ENCODE measurements at regions not wholly inside any gene's neighbourhood (a gene's known extent, or its start where the extent isn't known, plus 50 kb on each side); places are given as distances from the start of the nearest gene placed in this dataset.

GRCh38 chr6:23952245-23952644, 173.8 kb upstream of the NRSN1 start:
- H3K4me2 ChIP-seq: no peak overlapping the region
- no peaks in the 10 kb centered on the region for H3K79me2 ChIP-seq (ENCODE audit: low read depth)
- no peaks in the 10 kb centered on the region for H3K4me1 ChIP-seq (replicated peaks; ENCODE audit: insufficient read depth)
- CTCF ChIA-PET: no interaction called here
- intact Hi-C loops (cut with micrococcal nuclease; ENCODE audit: unreplicated experiment): no loop called here
- no peak for DNase-seq
- H3K27ac ChIP-seq: no peak overlapping the region
- BruUV-seq (replicated peaks): no TSS peak
- no peaks in the 10 kb centered on the region for H3F3A ChIP-seq (ENCODE audit: insufficient read depth, low read depth)
- H3K9me2 ChIP-seq (ENCODE audit: insufficient read depth): no peaks in the 10 kb centered on the region
- no peak overlapping the region for H2AFZ ChIP-seq
- no peaks in the 10 kb centered on the region for H4K20me1 ChIP-seq (ENCODE audit: insufficient read depth)
- no peaks in the 10 kb centered on the region for H3K27me3 ChIP-seq (ENCODE audit: insufficient read depth, low read depth)
- H3K9me3 ChIP-seq (ENCODE audit: insufficient read depth, low read depth): no peaks in the 10 kb centered on the region
- POLR2A ChIA-PET (ENCODE audit: unreplicated experiment): no interaction called here
- H3K4me3 ChIP-seq: no peak overlapping the region
- TF ChIP-seq CTCF (conservative IDR thresholded peaks at IDR 0.05) (no peak), EZH2 (IDR thresholded peaks at IDR 0.05; ENCODE audit: low read depth) (no peak)
- no peaks in the 10 kb centered on the region for H3K36me3 ChIP-seq (ENCODE audit: low read depth)

GRCh38 chr6:23953976-23954375, 172.0 kb upstream of the NRSN1 start:
- ChIA-PET POLR2A (ENCODE audit: unreplicated experiment) (no interaction called here), CTCF (no interaction called here)
- Histone ChIP-seq H3K9me2 (ENCODE audit: insufficient read depth) (no peaks in the 10 kb centered on the region), H3K79me2 (ENCODE audit: low read depth) (no peaks in the 10 kb centered on the region), H3K27ac (no peak overlapping the region), H3K4me3 (no peak overlapping the region), H3K27me3 (ENCODE audit: insufficient read depth, low read depth) (no peaks in the 10 kb centered on the region), H3F3A (ENCODE audit: insufficient read depth, low read depth) (no peaks in the 10 kb centered on the region), H3K4me1 (replicated peaks; ENCODE audit: insufficient read depth) (no peaks in the 10 kb centered on the region), H4K20me1 (ENCODE audit: insufficient read depth) (no peaks in the 10 kb centered on the region), H3K9me3 (ENCODE audit: insufficient read depth, low read depth) (no peaks in the 10 kb centered on the region), H2AFZ (no peak overlapping the region), H3K36me3 (ENCODE audit: low read depth) (no peaks in the 10 kb centered on the region), H3K4me2 (no peak overlapping the region)
- no peak for DNase-seq
- no TSS peak for BruUV-seq (replicated peaks)
- TF ChIP-seq EZH2 (IDR thresholded peaks at IDR 0.05; ENCODE audit: low read depth): no peak
- TF ChIP-seq CTCF (conservative IDR thresholded peaks at IDR 0.05): no peak
- intact Hi-C loops (cut with micrococcal nuclease; ENCODE audit: unreplicated experiment): no loop called here

GRCh38 chr6:23957017-23957416, 169.0 kb upstream of the NRSN1 start:
- no peaks in the 10 kb centered on the region for H3K9me2 ChIP-seq (ENCODE audit: insufficient read depth)
- H2AFZ ChIP-seq: no peak overlapping the region
- H3K4me2 ChIP-seq: no peak overlapping the region
- ChIA-PET CTCF (no interaction called here), POLR2A (ENCODE audit: unreplicated experiment) (no interaction called here)
- H3K36me3 ChIP-seq (ENCODE audit: low read depth): no peaks in the 10 kb centered on the region
- no peaks in the 10 kb centered on the region for H3K79me2 ChIP-seq (ENCODE audit: low read depth)
- H3K27me3 ChIP-seq (ENCODE audit: insufficient read depth, low read depth): no peaks in the 10 kb centered on the region
- no peak overlapping the region for H3K27ac ChIP-seq
- intact Hi-C loops (cut with micrococcal nuclease; ENCODE audit: unreplicated experiment): no loop called here
- H3F3A ChIP-seq (ENCODE audit: insufficient read depth, low read depth): no peaks in the 10 kb centered on the region
- no peaks in the 10 kb centered on the region for H4K20me1 ChIP-seq (ENCODE audit: insufficient read depth)
- DNase-seq: no peak
- no peaks in the 10 kb centered on the region for H3K9me3 ChIP-seq (ENCODE audit: insufficient read depth, low read depth)
- no TSS peak for BruUV-seq (replicated peaks)
- no peak for TF ChIP-seq EZH2 (IDR thresholded peaks at IDR 0.05; ENCODE audit: low read depth)
- TF ChIP-seq CTCF (conservative IDR thresholded peaks at IDR 0.05): no peak
- no peaks in the 10 kb centered on the region for H3K4me1 ChIP-seq (replicated peaks; ENCODE audit: insufficient read depth)
- no peak overlapping the region for H3K4me3 ChIP-seq
